GM23338 (cell line): ENCODE measurements at regions not wholly inside any gene's neighbourhood (a gene's known extent, or its start where the extent isn't known, plus 50 kb on each side); places are given as distances from the start of the nearest gene placed in this dataset.

Source experiments
- CREB1 ChIP-seq: fragments of 250-450 bp; sonication (Bioruptor Pico); IDR thresholded peaks from 2 replicates; pipeline ENCODE4 v1.5.0; 2020; ENCODE audit warnings: low read depth, mild to moderate bottlenecking, moderate library complexity
- EZH2 ChIP-seq: fragments of 200-600 bp; sonication (generic); IDR thresholded peaks from one replicate; pipeline ENCODE4 v1.8.0; 2017; ENCODE audit warnings: antibody characterized with exemption, mild to moderate bottlenecking, low read depth; ENCODE audit not compliant: unreplicated experiment
- EZH2phosphoT487 ChIP-seq: fragments of 200-600 bp; sonication (generic); IDR thresholded peaks from one replicate; pipeline ENCODE4 v1.8.1; 2018; ENCODE audit warnings: antibody characterized with exemption; ENCODE audit not compliant: unreplicated experiment
- JUNB ChIP-seq: IDR thresholded peaks from one replicate; pipeline ENCODE4 v1.6.1; 2016; ENCODE audit warnings: antibody characterized with exemption; ENCODE audit not compliant: unreplicated experiment
- POLR2AphosphoS5 ChIP-seq: IDR thresholded peaks from 2 replicates; pipeline ENCODE4 v1.6.1; 2016; ENCODE audit warnings: antibody characterized with exemption, low read depth
- TF ChIP-seq, protein P1 (sequence below), 2 experiments: fragments of 200-600 bp in 1 of 2; sonication (generic) in 1 of 2; conservative IDR thresholded peaks; 2 replicates each; pipeline versions ENCODE4 v1.5.1 to v1.6.1; 2016 to 2017; ENCODE audit warnings: antibody characterized with exemption in 2 of 2, low read depth in 2 of 2, mild to moderate bottlenecking in 2 of 2, moderate library complexity in 1 of 2
- TF ChIP-seq, protein P2 (sequence below): IDR thresholded peaks from one replicate; pipeline ENCODE4 v1.6.1; 2018; ENCODE audit warnings: antibody characterized with exemption; ENCODE audit not compliant: unreplicated experiment

- TF ChIP-seq POLR2AphosphoS5 (no peak), CREB1 (CRISPR knock-in tag) (no peak), EZH2 (no peak), EZH2phosphoT487 (no peak), JUNB (no peak)
- TF ChIP-seq, protein P1, sequence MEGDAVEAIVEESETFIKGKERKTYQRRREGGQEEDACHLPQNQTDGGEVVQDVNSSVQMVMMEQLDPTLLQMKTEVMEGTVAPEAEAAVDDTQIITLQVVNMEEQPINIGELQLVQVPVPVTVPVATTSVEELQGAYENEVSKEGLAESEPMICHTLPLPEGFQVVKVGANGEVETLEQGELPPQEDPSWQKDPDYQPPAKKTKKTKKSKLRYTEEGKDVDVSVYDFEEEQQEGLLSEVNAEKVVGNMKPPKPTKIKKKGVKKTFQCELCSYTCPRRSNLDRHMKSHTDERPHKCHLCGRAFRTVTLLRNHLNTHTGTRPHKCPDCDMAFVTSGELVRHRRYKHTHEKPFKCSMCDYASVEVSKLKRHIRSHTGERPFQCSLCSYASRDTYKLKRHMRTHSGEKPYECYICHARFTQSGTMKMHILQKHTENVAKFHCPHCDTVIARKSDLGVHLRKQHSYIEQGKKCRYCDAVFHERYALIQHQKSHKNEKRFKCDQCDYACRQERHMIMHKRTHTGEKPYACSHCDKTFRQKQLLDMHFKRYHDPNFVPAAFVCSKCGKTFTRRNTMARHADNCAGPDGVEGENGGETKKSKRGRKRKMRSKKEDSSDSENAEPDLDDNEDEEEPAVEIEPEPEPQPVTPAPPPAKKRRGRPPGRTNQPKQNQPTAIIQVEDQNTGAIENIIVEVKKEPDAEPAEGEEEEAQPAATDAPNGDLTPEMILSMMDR (conservative IDR thresholded peaks at IDR 0.05; ENCODE audit: low read depth in 2 of 2): no peak
- TF ChIP-seq, protein P2, sequence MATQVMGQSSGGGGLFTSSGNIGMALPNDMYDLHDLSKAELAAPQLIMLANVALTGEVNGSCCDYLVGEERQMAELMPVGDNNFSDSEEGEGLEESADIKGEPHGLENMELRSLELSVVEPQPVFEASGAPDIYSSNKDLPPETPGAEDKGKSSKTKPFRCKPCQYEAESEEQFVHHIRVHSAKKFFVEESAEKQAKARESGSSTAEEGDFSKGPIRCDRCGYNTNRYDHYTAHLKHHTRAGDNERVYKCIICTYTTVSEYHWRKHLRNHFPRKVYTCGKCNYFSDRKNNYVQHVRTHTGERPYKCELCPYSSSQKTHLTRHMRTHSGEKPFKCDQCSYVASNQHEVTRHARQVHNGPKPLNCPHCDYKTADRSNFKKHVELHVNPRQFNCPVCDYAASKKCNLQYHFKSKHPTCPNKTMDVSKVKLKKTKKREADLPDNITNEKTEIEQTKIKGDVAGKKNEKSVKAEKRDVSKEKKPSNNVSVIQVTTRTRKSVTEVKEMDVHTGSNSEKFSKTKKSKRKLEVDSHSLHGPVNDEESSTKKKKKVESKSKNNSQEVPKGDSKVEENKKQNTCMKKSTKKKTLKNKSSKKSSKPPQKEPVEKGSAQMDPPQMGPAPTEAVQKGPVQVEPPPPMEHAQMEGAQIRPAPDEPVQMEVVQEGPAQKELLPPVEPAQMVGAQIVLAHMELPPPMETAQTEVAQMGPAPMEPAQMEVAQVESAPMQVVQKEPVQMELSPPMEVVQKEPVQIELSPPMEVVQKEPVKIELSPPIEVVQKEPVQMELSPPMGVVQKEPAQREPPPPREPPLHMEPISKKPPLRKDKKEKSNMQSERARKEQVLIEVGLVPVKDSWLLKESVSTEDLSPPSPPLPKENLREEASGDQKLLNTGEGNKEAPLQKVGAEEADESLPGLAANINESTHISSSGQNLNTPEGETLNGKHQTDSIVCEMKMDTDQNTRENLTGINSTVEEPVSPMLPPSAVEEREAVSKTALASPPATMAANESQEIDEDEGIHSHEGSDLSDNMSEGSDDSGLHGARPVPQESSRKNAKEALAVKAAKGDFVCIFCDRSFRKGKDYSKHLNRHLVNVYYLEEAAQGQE: no peak
Observed at GRCh38 chr5:61613679-61614078, 281.6 kb downstream of the ZSWIM6 start.
